Epithelial cell of proximal tubule (primary cell): ENCODE measurements at regions not wholly inside any gene's neighbourhood (a gene's known extent, or its start where the extent isn't known, plus 50 kb on each side); places are given as distances from the start of the nearest gene placed in this dataset.

ENCODE experiments used
- DNase-seq: peaks from one replicate; pipeline ENCODE4 v3.0.0-alpha.2; 2011; ENCODE audit warnings: low read depth
- H3K4me3 ChIP-seq: 2 replicates; pipeline ENCODE4 v1.5.1; 2011; ENCODE audit warnings: low read depth, mild to moderate bottlenecking, low read length
- TF ChIP-seq, protein P1 (sequence below): conservative IDR thresholded peaks from 2 replicates; pipeline ENCODE4 v1.5.1; 2012; ENCODE audit warnings: low read depth, mild to moderate bottlenecking, low read length

DNA sequence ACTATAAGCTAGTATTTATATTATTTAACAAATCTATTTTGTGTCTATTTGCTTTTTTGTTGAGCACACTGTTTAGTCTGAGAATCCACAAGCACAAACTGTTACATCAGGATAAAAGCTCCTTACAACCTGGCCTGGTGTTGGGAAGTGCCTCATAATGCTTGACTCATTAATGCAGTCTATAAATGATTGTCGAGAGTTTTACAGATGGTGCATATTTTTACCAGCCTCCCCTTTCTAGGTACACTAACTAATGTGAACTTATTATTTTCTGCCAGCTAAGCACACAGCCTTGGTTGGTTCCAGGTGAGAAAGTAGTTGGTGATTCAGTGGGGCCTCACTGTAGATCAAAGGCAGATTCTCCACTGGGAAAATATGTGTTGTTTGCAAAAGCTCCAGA lies 151.0 kb upstream of the ADAMTS16 start:
- H3K4me3 ChIP-seq = no peak overlapping the region
- DNase-seq = peak; percentile 98

DNA sequence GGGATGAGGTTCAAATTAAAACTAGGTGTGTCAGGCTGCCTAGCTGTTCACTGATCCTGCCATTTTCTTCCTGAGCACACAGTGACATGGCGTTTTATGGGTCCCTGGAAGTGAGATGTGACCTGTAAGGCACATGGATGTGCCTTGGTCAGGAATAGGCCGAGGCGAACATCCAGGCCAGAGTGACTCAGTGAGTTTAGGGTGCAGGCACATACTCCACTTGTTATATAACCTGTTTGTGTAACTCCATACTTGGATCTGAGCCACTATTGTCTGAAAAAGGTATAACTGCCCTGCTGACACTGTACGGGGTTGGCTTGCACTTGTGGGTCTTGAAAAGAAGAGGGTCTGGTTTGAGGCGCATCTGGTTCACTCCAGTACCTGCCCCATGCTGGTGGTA lies 150.1 kb upstream of the ADAMTS16 start:
- TF ChIP-seq, protein P1, sequence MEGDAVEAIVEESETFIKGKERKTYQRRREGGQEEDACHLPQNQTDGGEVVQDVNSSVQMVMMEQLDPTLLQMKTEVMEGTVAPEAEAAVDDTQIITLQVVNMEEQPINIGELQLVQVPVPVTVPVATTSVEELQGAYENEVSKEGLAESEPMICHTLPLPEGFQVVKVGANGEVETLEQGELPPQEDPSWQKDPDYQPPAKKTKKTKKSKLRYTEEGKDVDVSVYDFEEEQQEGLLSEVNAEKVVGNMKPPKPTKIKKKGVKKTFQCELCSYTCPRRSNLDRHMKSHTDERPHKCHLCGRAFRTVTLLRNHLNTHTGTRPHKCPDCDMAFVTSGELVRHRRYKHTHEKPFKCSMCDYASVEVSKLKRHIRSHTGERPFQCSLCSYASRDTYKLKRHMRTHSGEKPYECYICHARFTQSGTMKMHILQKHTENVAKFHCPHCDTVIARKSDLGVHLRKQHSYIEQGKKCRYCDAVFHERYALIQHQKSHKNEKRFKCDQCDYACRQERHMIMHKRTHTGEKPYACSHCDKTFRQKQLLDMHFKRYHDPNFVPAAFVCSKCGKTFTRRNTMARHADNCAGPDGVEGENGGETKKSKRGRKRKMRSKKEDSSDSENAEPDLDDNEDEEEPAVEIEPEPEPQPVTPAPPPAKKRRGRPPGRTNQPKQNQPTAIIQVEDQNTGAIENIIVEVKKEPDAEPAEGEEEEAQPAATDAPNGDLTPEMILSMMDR = no peak
- no peak for DNase-seq
- no peak overlapping the region for H3K4me3 ChIP-seq

More for the DNA sequence above, 151.0 kb upstream of the ADAMTS16 start:
- TF ChIP-seq, protein P1 = no peak

DNA sequence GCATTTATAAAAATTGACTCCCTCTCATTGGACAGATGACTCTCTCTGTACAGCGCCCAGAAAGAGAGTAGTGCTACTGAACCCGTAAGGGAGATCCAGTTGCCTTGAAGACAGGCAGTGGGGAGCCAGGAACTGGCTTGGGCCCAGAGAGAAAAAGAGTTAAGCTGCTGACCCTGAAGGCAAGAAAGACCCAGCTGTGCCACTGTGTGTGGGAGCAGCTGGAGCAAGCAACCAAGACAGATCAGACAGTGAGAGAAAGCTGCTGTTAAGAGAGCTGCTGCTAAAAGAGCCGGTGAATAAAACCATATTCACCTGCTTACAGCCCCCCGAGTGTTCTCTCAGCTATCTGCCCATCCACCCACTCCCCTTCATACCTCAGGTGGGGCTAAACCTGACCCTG lies 149.7 kb upstream of the ADAMTS16 start:
- DNase-seq = no peak
- H3K4me3 ChIP-seq = no peak overlapping the region
- TF ChIP-seq, protein P1 = no peak

DNA sequence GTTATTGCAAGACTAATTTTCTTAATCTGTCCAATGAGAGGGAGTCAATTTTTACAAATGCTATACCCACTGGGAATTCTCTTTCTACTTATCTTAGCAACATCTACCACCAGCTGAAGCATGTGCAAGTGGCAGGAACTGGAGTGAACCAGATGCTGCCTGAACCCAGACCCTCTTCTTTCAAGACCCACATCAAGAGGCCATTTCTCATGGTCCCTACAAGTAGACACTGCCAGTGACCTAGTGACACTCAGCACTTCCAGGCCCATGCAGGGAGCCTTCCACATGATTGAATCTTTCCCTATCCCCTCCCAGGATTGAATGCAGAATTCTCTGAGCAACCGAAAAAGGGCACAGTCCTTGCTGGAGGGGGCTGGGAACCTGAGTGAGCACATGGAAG lies 148.2 kb upstream of the ADAMTS16 start:
- TF ChIP-seq, protein P1 = no peak
- H3K4me3 ChIP-seq = no peak overlapping the region
- DNase-seq = no peak

DNA sequence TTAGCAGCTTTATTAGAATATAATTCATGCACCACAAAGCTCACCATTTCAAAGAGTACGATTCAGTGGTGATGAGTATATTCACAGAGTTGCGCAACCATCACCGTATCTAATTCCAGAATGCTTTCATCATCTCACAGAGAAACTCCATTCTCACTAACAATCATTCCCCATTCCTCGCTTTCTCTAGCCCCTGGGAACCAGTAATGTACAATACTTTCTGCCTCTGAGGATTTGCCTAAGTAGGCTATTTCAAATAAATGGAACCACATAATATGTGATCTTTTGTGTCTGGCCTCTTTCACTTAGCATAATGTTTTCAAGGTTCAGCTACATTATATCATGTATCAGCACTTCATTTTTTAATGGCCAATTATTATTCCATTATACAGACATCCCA lies 145.1 kb upstream of the ADAMTS16 start:
- H3K4me3 ChIP-seq = no peak overlapping the region
- TF ChIP-seq, protein P1 = no peak
- DNase-seq = no peak

DNA sequence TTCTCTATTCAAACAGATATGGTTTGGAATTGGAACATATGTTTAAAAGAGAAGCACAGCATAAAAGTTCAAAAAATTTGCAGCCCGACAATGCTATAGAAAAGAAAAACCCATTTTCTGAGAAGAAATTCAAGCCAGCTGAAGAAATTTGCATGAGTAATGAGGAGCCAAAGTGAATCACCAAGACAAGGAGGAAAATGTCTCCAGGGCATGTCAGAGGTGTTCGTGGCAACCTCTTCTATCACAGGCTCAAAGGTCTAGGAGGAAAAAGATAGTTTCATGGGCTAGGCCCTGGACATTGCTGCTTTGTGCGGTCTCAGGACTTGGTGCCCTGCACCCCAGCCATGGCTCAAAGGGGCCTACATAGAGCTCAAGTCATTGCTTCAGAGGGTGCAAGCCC lies 134.8 kb upstream of the ADAMTS16 start:
- TF ChIP-seq, protein P1 = no peak
- DNase-seq = no peak

DNA sequence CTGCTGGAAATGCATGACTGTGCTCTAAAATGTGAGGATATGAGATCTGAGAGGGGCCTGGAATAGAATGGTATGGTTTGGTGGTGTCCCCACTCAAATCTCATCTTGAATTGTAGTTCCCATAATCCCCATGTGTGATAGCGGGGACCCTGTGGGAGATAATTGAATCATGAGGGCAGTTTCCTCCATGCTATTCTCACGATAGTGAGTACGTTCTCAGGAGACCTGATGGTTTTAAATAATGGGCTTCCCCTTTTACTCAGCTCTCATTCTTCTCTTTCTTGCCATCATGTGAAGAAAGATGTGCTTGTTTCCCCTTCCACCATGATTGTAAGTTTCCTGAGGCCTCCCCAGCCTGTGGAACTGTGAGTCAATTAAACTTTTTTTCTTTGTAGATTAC lies 133.6 kb upstream of the ADAMTS16 start:
- no peak overlapping the region for H3K4me3 ChIP-seq
- DNase-seq = no peak
- TF ChIP-seq, protein P1 = no peak

More for the DNA sequence above, 134.8 kb upstream of the ADAMTS16 start:
- no peak overlapping the region for H3K4me3 ChIP-seq
